NCI-H82 treated with DMSO at 0.1 percent for 48 hours (cell line): ENCODE measurements at regions not wholly inside any gene's neighbourhood (a gene's known extent, or its start where the extent isn't known, plus 50 kb on each side); places are given as distances from the start of the nearest gene placed in this dataset.
"Not testable (repeated sequence)": the region's sequence is repeated elsewhere in the genome, so short reads cannot be mapped to it uniquely, and the experiment has no call there.

Experiments
- DNase-seq: peaks from one replicate; lab custom pipeline; 2025; ENCODE audit not compliant: unreplicated experiment; lab: John Stamatoyannopoulos, UW

DNA sequence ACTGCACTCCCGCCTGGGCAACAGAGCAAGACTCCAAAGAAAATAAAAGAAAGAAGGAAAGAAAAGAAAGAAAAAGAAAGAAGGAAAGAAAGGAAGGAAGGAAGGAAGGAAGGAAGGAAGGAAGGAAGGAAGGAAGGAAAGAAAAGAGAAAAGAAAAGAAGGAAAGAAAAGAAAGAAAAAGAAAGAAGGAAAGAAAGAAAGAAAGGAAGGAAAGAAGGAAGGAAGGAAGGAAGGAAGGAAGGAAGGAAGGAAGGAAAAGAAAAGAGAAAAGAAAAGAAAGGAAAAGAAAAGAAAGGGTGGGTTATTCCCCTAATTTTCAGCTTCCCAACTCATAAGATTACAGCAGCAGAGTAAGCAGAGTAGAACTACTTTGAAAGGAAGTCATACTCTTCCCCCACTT is 64.4 kb downstream of the TMEM200C start:
- DNase-seq = not testable (repeated sequence)

DNA sequence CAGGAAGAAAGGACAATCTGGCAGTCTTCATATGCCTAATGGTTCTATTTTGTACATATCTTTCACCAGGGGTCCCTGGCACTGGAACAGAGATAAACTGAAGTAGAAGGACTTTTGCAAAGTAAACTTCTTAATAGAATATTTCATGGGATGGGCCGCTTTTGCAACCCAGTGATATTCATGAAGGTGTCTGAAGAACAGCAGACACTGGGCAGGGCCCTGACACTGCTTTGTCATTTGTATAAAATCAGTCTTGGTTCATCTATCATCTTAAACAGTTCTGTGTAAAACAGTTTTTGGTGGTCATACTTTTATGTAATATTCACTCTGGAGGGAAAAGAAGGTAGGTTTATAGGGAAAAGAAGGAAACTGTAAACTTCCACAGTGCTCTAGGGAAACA is 66.4 kb downstream of the TMEM200C start:
- no peak for DNase-seq

DNA sequence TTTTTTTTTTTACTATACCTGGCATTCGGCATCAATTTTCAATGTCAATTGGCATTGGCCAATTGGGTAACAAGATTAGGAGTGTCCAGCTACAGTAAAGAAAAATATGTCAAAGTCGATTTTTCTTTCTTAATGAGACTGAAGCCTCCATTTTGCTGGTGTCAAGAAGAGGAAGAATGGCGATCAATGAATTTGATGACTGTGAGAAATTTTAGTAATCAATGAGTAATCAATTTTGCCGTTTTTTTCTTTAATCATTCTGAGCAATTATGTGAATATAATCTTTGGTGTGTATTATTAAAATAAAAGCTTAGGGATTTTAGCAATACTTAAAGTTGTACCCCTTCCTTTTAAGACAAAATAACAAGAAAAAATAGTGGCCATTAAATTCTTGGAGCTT is 69.7 kb downstream of the TMEM200C start:
- no peak for DNase-seq

DNA sequence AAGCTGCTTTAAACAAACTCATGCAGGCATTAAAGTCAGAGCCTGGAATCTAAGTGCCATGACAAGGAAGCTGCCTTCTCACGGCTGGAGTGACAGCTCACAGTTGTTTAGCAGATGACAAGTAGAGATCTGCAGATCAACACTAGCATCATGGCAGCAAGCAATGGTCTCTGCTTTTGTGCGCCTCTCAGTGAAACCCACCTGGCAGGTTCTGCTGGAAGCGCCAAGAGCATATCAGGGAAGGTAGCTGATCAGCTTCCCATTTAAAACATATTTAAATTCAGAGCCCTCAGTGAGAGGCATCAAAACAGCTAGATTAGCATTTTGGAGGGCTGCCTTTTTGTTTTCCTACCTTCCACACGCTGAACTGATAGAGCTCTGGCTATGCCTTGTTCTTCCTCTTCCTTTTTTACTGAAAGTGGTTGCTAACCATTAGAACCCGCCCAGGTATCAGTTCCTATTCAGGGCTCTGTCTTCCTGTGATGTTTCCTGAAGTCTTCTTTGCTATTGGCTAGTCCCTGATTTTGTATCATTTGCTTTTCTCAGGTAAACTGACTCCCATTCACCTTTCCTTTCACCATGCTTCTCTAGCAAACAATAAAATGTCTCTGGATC is 70.8 kb downstream of the TMEM200C start:
- DNase-seq = no peak

DNA sequence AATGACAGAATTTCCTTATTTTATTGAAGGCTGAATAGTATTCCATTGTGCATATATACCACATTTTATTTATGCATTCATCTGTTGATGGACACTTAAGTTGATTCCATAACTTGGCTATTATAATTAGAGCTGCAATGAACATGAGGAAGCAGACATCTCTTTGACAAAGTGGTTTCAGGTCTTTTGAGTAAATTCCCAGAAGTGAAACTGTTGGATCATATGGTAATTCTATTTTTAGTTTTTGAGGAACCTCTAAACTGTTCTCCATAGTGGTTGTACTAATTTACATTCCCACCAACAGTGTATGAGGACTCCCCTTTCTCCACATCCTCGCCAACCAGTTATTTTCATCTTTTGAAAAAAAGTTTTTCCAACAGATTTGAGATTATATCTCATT is 77.5 kb downstream of the TMEM200C start:
- DNase-seq = no peak

DNA sequence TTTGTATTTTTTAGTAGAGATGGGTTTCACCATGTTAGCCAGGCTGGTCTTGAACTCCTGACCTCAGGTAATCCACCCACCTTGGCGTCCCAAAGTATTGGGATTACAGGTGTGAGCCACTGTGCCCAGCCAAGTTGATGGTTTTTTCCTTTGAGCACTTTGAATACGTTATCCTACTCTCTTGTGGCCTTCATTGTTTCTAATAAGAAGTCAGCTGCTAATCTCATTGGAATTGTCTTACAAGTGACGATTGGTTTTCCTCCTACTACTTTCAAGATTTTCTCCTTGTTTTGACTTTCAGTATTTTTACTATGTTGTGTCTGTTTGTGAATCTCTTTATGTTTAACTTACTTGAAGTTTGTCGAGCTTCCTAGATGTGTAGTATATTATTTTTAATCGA is 88.5 kb downstream of the TMEM200C start:
- DNase-seq = no peak

DNA sequence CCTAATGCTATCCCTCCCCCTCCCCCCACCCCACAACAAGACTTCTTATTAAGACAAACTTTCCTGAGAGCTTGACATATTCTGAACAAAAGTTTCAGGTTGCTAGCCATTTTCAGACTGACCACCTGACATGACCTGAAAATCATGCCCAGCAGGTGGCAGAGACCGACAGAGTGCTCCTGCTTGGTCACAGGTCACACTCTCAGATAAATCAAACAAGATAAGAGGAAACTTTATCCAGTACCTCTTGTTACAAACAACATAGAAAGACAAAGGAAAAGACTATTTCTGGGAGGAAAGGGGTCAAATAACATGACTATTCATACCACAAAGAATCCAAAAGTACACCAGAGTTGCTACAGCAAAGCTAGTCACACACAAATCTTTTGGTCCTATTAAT is 107.4 kb downstream of the TMEM200C start:
- DNase-seq = no peak

DNA sequence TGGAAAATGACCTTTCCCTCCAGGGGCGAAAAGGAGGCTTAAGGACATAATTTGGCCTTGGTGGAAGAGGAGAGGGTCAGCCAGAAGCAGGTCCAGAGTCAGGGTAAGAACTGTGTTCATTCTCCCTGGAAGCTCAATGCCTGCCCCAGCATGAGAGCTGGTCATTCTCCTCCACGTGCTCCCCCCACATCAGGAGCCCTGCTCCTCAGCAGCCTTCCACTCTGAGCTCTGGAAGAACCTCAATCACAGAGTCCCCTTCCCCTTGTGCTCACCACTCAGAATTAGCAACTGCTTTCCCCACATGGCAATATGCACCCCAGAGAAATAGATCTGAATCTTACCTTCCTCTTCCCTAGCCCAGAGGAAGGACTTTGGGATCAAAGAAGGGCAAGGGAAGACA is 115.4 kb downstream of the TMEM200C start:
- no peak for DNase-seq

DNA sequence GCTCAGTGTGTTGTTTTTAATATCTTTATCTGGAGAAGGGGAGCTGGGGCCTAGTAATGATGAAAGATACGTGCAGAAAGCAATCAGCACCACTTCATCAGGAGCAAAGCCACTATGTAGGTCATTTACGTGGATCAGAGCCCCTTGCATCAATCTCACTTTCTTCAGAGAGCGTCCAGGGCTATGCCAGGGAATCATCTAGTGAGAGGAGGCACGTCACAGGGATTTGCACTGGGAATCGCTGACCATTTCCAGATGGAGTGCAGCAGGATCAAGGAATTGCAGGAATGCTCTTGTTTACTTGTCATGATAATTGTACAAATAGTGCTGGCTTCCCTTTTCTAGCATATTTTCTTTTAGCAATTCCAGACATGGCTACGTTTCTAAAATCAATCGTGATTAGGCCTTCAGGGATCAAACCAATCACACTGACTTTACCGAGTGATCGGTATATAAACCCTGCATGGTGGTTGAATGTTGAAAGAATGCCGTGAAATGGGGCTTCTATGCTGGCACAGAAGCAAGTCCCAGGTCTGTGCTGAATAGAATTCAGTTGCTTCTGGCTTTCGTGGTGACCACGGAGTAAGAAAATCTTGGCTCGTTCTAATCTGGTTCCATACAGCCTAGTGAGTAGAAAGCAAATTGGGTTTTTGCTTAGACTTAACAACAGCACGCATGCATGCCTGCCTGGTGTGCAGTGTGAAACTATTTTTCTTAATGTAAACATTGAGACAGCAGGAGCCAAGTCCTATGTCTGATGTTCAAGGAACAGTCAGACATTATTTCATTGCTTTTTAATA is 122.8 kb downstream of the TMEM200C start:
- no peak for DNase-seq

DNA sequence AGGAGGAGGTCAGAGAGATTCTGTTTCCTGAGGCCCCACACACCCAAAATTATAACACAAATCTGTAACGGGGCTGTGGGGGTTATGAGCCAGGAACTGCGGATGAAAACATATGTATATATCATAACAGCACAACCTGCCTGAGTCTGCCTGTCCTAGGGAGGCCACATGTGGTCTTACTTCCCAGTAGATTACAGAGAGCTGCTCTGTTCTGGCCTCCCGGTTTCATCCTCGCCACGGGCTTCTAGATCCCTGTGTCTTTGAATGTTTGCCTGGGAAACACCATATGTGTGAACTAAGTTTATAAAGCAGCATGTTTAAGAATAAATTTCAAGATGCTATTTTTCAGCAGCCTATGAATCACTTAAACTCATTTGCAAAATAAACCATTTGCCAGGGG is 124.0 kb downstream of the TMEM200C start:
- no peak for DNase-seq

DNA sequence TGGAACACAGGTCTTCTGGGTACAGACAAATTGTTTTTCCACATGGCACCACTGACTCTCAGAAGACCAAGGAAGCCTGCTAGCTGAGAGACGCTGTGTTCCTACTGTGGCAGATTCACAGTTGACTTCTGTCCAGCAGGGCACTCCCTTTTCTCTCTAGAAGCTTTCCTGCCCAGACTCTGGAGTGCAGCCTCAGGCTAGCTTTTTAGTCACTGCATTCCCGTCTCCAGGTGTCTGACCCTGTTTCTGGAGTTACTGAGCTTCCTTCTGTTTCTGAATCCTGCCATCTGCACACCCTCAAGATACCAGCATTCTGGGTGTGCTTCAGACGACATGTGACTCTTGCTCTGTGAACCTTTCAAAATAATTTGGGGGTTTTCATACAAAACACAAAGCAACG is 125.1 kb downstream of the TMEM200C start:
- DNase-seq = no peak

DNA sequence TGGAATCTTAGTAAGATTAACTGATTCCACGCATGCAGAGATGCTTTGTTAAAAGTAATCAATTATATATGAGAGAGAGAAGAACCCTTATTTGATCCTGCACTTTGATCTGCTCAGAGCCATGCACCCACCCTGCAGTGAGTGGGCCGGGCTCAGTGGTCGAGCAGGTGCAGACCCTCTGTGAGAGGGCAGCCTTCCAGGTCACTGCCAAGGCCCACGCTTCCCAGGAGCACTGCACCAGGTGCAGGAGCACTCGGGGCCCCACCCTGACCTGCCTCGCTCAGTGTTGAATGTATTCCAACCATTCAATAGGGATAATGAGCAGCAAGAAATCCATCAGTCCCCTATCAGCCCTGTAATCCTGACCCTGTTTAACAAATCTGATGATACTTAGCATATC is 126.9 kb downstream of the TMEM200C start:
- DNase-seq = no peak

DNA sequence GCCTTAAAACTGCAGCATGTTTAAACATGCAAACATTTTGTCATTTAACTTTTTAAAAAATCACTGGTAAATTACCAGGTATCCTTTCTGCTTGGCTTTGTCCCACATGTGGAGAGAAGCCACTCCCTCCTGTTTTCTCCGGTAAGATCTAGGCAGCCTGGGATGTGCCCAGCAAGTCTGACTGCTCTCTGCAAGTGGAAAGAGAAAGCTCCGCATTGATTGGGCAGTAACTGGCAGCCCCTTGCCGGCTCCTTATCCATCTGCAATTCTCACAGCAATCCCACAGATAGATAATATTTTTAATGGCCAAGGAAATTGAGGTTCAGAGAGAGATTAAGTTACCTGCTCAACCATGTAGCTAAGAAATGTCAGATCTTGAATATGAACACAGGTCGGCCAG is 136.1 kb downstream of the TMEM200C start:
- no peak for DNase-seq

DNA sequence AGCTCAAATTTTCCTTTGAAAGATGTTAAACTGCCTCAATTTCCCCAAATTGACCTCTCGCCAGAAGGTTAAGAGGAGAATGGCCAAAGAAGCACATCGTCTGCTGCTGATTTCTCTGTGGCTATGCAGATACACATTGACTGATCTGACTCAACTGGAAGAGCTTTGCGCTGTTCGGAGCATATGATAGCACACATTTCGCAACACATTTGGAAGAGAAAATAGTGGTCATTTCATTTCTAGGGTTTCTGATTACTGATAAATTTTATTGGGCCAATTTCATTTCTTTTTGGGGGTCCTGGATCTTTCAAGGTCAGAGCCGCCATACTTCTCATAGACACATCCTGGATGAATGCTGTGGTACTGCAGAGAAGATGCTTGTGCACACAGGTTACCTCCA is 138.5 kb downstream of the TMEM200C start:
- DNase-seq = no peak

DNA sequence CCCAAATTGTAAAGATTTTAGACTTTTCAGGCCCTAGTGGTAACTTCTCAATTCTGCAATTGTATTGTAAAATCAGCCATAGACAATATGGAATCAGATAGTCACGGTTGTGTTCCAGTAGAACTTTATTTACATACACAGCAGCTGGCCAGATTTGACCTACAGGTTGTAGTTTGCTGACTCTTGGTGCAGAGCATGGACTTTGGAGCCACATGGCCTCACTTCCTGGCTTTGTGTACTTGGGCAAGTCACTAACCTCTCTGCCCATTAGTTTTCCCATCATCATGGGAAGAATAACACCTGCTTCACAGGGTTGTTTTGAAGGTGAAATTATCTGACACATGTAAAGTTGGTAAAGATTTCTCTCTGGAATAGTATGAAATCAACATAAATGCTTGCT is 147.6 kb downstream of the TMEM200C start:
- DNase-seq = no peak

DNA sequence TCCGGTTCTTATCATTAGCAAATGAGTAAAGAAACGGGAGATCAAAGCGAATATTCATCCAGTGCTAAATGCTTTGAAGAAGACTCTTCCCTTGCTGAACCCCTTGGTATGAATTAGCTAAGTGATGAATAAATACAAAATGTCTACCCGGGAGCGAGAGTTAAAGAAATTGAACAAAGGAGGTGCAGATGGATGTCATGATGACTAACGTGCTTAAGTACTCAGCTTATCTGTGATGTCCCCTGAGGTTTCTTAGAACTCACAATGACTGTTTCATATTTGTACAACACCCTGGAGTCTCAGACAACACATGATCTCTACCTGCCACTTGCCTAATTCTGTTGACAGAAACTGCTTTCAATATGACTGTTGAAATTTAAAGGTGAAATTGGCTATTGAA is 148.5 kb downstream of the TMEM200C start:
- no peak for DNase-seq

DNA sequence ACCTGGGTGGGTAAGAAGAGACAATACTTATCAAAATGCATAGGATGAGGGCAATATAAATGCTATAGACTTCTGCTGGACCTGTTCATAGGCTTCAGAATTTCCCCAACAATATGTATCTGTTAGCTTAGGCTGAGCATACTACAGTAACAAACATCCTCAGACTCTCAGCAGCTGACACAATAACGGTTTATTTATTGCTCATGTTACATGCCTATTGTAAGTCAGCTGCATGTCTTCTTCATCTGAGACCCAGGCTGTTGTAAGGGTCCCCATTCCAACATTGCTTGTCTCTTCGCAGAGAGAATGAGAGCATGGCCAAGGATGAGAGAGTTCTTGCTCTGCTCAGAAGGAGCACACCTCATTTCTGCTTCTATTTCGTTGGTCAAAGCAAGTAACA is 150.7 kb downstream of the TMEM200C start:
- DNase-seq = no peak

DNA sequence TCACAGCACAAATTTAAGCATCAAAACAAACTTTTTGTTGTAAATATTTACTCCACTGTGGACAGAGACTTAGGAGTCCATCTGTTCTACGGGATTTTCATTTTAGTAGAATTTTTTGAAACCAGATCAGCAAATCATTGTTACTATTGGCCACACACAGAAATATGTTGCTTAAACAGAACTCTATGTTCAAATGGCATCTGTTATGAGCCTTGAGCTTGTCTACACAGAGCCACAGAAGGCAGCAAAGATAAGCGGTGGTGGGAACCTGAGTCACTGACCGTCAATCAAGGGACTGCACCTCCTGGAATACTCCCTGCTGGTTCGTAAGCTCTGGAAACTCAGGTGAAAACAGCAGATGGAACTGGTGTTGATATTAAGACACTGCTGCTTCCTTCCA is 156.8 kb downstream of the TMEM200C start:
- no peak for DNase-seq

DNA sequence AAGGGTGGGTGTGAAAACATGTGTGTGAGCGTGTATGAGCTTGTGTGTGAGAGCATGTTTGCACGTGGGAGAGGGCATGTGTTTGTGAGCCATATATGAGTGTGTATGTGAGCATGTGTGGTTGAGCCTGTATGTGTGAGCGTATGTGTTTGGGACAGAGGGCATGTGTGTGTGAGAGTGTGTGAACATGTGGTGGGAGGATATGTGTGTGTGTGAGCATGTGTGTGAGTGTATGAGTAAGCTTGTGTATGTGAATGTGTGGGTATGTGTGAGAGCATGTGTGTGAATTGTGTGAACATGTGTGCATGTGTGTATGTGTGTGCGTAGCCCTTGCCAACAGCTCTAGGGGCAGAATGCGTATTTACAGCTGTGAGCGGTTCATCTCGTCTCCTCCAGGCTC is 163.0 kb downstream of the TMEM200C start:
- no peak for DNase-seq

DNA sequence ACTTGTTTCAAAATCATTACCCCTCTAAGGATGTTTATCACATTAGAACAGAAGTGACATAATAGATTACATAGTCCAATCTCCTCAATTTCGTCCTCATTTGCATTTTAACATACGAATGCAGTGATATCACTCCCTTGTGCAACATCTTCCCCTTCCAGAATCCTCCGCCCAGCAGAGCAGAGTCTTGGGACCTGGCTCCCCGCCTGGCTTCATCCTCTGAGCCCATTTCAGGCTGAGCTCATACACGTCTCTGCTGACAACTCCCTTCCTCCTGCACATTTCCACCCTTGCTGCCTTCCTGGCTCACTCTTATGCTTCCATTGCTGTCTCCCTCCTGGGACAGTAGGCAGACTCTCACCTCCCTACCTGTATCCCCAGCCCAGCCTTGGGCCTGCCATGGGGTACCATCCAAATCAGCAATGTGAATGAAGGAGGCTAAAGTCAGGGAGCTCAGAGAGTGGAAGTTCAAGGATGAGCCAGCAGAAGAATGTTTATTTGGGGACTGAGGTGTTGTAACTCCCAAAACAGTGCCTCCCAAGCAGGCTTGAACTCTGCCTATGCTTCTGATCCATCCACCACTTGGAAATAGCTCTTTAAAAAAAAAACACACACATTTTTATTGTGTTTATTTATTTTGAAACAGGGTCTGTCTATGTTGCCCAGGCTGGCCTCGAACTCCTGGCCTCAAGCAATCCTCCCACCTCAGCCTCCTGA is 165.2 kb downstream of the TMEM200C start:
- DNase-seq = no peak

DNA sequence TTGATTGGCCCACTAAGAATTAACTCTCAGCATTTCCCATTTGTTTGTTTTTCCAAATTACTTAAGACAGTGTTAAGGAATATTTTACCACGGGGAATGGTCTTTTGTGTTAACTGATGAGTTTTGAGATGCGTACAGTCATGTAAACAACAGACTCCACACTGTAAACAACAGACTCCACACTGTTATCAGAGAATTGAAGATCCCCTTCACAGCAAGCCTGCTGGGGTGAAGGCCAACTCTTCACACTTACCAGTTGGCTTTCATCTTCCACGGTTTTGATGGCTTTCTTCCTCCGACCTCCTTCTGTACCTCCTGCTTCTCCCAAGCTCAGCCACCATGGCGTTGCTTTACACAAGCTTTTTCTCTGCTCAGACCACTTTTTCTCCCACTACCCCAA is 166.8 kb downstream of the TMEM200C start:
- no peak for DNase-seq

DNA sequence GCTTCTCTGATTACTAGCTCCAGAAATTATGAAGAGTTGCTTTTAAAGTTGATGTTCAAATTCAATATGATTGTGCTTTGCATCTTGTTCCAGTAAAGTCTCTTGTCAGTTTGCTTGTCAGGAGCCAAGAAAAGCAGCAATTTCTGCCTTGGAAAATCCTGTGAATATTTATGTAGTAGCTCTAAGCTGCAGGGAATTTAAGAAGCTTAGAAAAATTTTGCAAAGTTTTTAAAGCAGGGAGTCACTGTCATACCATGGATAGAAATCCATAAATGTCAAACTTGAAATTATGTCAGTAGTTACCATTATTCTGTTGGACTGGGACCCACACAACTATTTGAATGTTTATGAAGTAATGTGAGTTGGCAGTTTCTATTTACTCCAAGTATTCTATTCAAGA is 169.3 kb downstream of the TMEM200C start:
- no peak for DNase-seq
